ENCODE measurements at regions not wholly inside any gene's neighbourhood (a gene's known extent, or its start where the extent isn't known, plus 50 kb on each side); places are given as distances from the start of the nearest gene placed in this dataset.

DNA sequence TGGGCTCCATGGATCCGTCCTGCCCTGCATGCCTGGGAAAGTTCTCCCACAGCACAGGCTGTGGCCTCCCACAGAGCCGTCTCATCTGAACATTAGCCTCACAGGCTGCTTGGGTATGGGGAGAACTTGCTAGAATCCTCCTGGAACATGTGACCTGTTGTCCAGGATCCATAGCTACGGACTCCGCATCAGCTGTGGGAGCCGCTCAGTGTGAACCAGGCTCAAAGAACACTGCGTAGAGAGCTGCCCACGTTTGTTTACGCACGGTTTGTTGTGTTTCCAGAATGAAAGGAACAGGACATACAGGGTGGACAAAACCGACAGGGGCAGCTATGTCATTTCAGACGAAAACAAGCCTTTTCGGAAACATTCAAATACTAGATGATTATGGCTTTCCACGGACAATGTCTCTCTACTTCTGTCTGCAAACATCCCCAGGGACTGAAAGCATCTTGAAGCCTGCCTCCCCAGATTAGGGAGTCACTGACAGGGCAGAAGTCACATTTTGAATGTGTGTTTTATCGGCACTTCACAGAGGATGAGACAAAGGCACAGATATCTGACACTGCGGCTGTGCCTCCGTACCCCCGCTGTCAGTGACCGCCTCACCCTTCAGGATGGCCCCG, 390.3 kb downstream of the GADD45G start:
- Histone ChIP-seq H3K36me3 (ENCODE audit: insufficient read depth, low read length) (no peaks in the 10 kb centered on the region), H4K20me1 (ENCODE audit: insufficient read depth, low read length) (no peaks in the 10 kb centered on the region), H3K79me2 (ENCODE audit: insufficient read depth, low read length) (no peaks in the 10 kb centered on the region), H3K4me3 (ENCODE audit: insufficient read depth, low read length) (no peak overlapping the region), H3K27ac (ENCODE audit: low read depth, low read length) (no peak overlapping the region), H3K4me2 (ENCODE audit: insufficient read depth, low read length) (no peak overlapping the region), H2AFZ (ENCODE audit: low read length) (peak overlapping the region; percentile 29), H3K4me1 (ENCODE audit: insufficient read depth, low read length) (peaks cover 11% of the 10 kb centered on the region), H3K27me3 (ENCODE audit: insufficient read depth, low read length) (no peaks in the 10 kb centered on the region), H3K9me3 (ENCODE audit: low read depth, low read length) (no peaks in the 10 kb centered on the region)
- TF ChIP-seq, protein P1, sequence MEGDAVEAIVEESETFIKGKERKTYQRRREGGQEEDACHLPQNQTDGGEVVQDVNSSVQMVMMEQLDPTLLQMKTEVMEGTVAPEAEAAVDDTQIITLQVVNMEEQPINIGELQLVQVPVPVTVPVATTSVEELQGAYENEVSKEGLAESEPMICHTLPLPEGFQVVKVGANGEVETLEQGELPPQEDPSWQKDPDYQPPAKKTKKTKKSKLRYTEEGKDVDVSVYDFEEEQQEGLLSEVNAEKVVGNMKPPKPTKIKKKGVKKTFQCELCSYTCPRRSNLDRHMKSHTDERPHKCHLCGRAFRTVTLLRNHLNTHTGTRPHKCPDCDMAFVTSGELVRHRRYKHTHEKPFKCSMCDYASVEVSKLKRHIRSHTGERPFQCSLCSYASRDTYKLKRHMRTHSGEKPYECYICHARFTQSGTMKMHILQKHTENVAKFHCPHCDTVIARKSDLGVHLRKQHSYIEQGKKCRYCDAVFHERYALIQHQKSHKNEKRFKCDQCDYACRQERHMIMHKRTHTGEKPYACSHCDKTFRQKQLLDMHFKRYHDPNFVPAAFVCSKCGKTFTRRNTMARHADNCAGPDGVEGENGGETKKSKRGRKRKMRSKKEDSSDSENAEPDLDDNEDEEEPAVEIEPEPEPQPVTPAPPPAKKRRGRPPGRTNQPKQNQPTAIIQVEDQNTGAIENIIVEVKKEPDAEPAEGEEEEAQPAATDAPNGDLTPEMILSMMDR (IDR thresholded peaks at IDR 0.05; ENCODE audit: extremely low read depth, low read depth, low read length) = no peak
- DNase-seq (ENCODE audit: insufficient read length, low spot score, missing footprints) = no peak

DNA sequence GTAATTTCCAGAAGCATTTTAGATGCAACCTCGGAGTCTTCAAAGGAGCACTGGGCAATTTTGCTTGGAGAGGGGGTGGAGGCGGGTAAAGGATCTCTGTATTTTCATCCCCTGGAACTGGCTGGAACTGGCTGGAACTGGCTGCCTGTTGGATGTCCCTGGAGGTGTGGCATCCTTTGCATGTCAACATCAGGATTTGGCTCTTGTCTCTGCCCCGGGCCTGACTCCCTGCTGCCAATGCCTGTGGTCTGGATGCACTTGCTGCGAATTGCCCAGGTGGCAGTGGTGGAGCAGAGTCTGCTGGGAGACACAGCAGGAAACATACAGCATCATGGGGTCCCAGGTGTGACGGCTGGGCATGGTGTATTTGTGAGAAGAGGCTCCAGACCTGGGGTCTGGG, 391.3 kb downstream of the GADD45G start:
- Histone ChIP-seq H3K27ac (ENCODE audit: low read depth, low read length) (no peak overlapping the region), H3K79me2 (ENCODE audit: insufficient read depth, low read length) (no peaks in the 10 kb centered on the region), H3K4me3 (ENCODE audit: insufficient read depth, low read length) (no peak overlapping the region), H3K4me1 (ENCODE audit: insufficient read depth, low read length) (peaks cover 20% of the 10 kb centered on the region), H3K36me3 (ENCODE audit: insufficient read depth, low read length) (no peaks in the 10 kb centered on the region), H3K9me3 (ENCODE audit: low read depth, low read length) (no peaks in the 10 kb centered on the region), H3K4me2 (ENCODE audit: insufficient read depth, low read length) (no peak overlapping the region), H3K27me3 (ENCODE audit: insufficient read depth, low read length) (no peaks in the 10 kb centered on the region), H2AFZ (ENCODE audit: low read length) (no peak overlapping the region), H4K20me1 (ENCODE audit: insufficient read depth, low read length) (no peaks in the 10 kb centered on the region)
- TF ChIP-seq, protein P1 (IDR thresholded peaks at IDR 0.05; ENCODE audit: extremely low read depth, low read depth, low read length) = no peak
- DNase-seq (ENCODE audit: insufficient read length, low spot score, missing footprints) = no peak

DNA sequence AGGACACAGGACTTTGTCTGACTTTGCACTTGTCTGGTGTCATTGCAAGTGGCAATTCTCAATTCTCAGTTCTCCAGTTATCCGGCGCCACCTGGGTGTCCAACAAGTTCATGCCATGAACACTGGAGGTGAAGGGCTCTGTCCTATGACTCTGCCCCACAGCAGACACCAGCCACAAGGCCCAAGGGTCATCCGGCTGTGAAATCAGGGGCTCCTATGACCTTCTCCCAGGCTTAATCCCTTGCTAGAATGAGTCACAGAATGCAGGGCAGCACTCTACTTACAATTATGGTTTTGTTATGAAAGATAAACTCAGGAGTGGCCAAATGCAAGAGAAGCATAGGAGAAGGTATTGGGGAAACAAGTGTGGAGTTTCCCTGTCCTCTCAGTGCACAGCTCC, 392.0 kb downstream of the GADD45G start:
- H2AFZ ChIP-seq (ENCODE audit: low read length) = no peak overlapping the region

DNA sequence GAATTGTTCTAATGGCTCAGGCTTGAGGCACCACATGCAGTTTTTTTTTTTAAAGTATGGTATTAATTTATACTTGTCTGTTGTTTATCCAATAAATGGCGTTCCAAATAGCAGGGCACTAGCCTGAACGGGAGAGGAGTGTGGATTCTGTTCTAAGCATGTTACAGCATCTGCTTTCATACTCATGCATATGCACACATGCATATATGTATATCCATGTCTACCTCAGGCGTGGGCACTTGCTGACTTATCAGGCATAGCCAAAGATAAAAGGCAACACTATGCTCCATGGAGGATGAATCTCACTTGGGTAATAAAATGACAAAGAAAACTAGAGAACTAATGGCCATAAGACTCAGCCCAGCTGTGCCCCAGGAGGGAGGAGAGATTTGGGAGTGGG, 393.8 kb downstream of the GADD45G start:
- peaks cover 37% of the 10 kb centered on the region for H3K4me1 ChIP-seq (ENCODE audit: insufficient read depth, low read length)
- H3K4me2 ChIP-seq (ENCODE audit: insufficient read depth, low read length) = no peak overlapping the region
- H3K36me3 ChIP-seq (ENCODE audit: insufficient read depth, low read length) = no peaks in the 10 kb centered on the region
- H3K27me3 ChIP-seq (ENCODE audit: insufficient read depth, low read length) = no peaks in the 10 kb centered on the region
- DNase-seq (ENCODE audit: insufficient read length, low spot score, missing footprints) = no peak
- no peaks in the 10 kb centered on the region for H3K9me3 ChIP-seq (ENCODE audit: low read depth, low read length)
- H3K4me3 ChIP-seq (ENCODE audit: insufficient read depth, low read length) = no peak overlapping the region
- no peaks in the 10 kb centered on the region for H3K79me2 ChIP-seq (ENCODE audit: insufficient read depth, low read length)
- H3K27ac ChIP-seq (ENCODE audit: low read depth, low read length) = no peak overlapping the region
- TF ChIP-seq, protein P1 (IDR thresholded peaks at IDR 0.05; ENCODE audit: extremely low read depth, low read depth, low read length) = no peak
- H2AFZ ChIP-seq (ENCODE audit: low read length) = no peak overlapping the region
- H4K20me1 ChIP-seq (ENCODE audit: insufficient read depth, low read length) = no peaks in the 10 kb centered on the region

More for the DNA sequence above, 392.0 kb downstream of the GADD45G start:
- DNase-seq (ENCODE audit: insufficient read length, low spot score, missing footprints) = no peak
- TF ChIP-seq, protein P1 (IDR thresholded peaks at IDR 0.05; ENCODE audit: extremely low read depth, low read depth, low read length) = peak; percentile 17
- Histone ChIP-seq H3K4me3 (ENCODE audit: insufficient read depth, low read length) (no peak overlapping the region), H3K27ac (ENCODE audit: low read depth, low read length) (no peak overlapping the region), H3K79me2 (ENCODE audit: insufficient read depth, low read length) (no peaks in the 10 kb centered on the region), H3K36me3 (ENCODE audit: insufficient read depth, low read length) (no peaks in the 10 kb centered on the region), H3K9me3 (ENCODE audit: low read depth, low read length) (no peaks in the 10 kb centered on the region), H3K27me3 (ENCODE audit: insufficient read depth, low read length) (no peaks in the 10 kb centered on the region), H3K4me2 (ENCODE audit: insufficient read depth, low read length) (no peak overlapping the region), H3K4me1 (ENCODE audit: insufficient read depth, low read length) (peaks cover 20% of the 10 kb centered on the region), H4K20me1 (ENCODE audit: insufficient read depth, low read length) (no peaks in the 10 kb centered on the region)
